Dermis blood vessel endothelial cell (primary cell): ENCODE measurements at regions not wholly inside any gene's neighbourhood (a gene's known extent, or its start where the extent isn't known, plus 50 kb on each side); places are given as distances from the start of the nearest gene placed in this dataset.

ENCODE experiments used
- DNase-seq: peaks from one replicate; pipeline ENCODE4 v3.0.0; 2010

- no peak for DNase-seq
These were observed 322.9 kb downstream of the ANKRD50 start for GRCh38 chr4:124389591-124389990.

- no peak for DNase-seq
These were observed 321.7 kb downstream of the ANKRD50 start for GRCh38 chr4:124390861-124391260.

GRCh38 chr4:124396333-124396732 is 316.2 kb downstream of the ANKRD50 start:
- no peak for DNase-seq

GRCh38 chr4:124401606-124402005 is 310.9 kb downstream of the ANKRD50 start:
- peak; percentile 84 for DNase-seq

GRCh38 chr4:124409044-124409443 is 303.5 kb downstream of the ANKRD50 start:
- no peak for DNase-seq

GRCh38 chr4:124414276-124415040 is 298.1 kb downstream of the ANKRD50 start:
- no peak for DNase-seq

GRCh38 chr4:124415146-124415545 is 297.4 kb downstream of the ANKRD50 start:
- no peak for DNase-seq

GRCh38 chr4:124417371-124417770 is 295.2 kb downstream of the ANKRD50 start:
- DNase-seq: no peak

GRCh38 chr4:124420166-124420695 is 292.3 kb downstream of the ANKRD50 start:
- no peak for DNase-seq

- peak; percentile 64 for DNase-seq
These were observed 289.4 kb downstream of the ANKRD50 start for GRCh38 chr4:124423160-124423559.

- DNase-seq: no peak
These were observed 286.3 kb downstream of the ANKRD50 start for GRCh38 chr4:124426279-124426678.

GRCh38 chr4:124427095-124427767 is 285.3 kb downstream of the ANKRD50 start:
- DNase-seq: peak; percentile 96

- DNase-seq: no peak
These were observed 283.9 kb downstream of the ANKRD50 start for GRCh38 chr4:124428648-124429047.

GRCh38 chr4:124429746-124430250 is 282.7 kb downstream of the ANKRD50 start:
- DNase-seq: peak; percentile 69

- peak; percentile 22 for DNase-seq
These were observed 280.8 kb downstream of the ANKRD50 start for GRCh38 chr4:124431653-124432192.

- DNase-seq: peak; percentile 86
These were observed 280.0 kb downstream of the ANKRD50 start for GRCh38 chr4:124432500-124432899.

- DNase-seq: peak; percentile 53
These were observed 279.5 kb downstream of the ANKRD50 start for GRCh38 chr4:124433044-124433443.

GRCh38 chr4:124433500-124433899 is 279.0 kb downstream of the ANKRD50 start:
- DNase-seq: peak; percentile 87

- DNase-seq: no peak
These were observed 277.1 kb downstream of the ANKRD50 start for GRCh38 chr4:124435274-124435950.

- peak; percentile 38 for DNase-seq
These were observed 274.6 kb downstream of the ANKRD50 start for GRCh38 chr4:124437853-124438495.

- DNase-seq: no peak
These were observed 267.5 kb downstream of the ANKRD50 start for GRCh38 chr4:124445071-124445470.

- DNase-seq: no peak
These were observed 262.7 kb downstream of the ANKRD50 start for GRCh38 chr4:124449881-124450280.
